Sigmoid colon (tissue), 6 donors: ENCODE measurements at regions not wholly inside any gene's neighbourhood (a gene's known extent, or its start where the extent isn't known, plus 50 kb on each side); places are given as distances from the start of the nearest gene placed in this dataset.

Experiments used
- DNase-seq: peaks from one replicate; pipeline ENCODE4 v3.0.0-alpha.2; 2019
- H3K27ac ChIP-seq, 4 donors: fragments of 200-600 bp; sonication (generic); one replicate each; pipeline ENCODE4 v1.5.1; 2016 to 2019; ENCODE audit warnings: mild to moderate bottlenecking in 1 of 4
- H3K27me3 ChIP-seq, 3 donors: fragments of 200-600 bp; sonication (generic); one replicate each; pipeline ENCODE4 v1.5.1; 2019; ENCODE audit warnings: mild to moderate bottlenecking in 1 of 3
- H3K36me3 ChIP-seq, 4 donors: fragments of 200-600 bp; sonication (generic); one replicate each; pipeline ENCODE4 v1.5.1; 2016 to 2019
- H3K4me1 ChIP-seq, 4 donors: fragments of 200-600 bp; sonication (generic); one replicate each; pipeline ENCODE4 v1.5.1; 2017 to 2019
- H3K4me3 ChIP-seq, 4 donors: fragments of 200-600 bp; sonication (generic); one replicate each; pipeline ENCODE4 v1.5.1; 2017 to 2019; ENCODE audit warnings: mild to moderate bottlenecking in 2 of 4, moderate library complexity in 1 of 4
- H3K9me3 ChIP-seq, 4 donors: fragments of 200-600 bp in 3 of 4; sonication (generic) in 3 of 4; one replicate each; pipeline versions ENCODE4 v1.5.1 to v1.6.1; 2013 to 2019
- EP300 ChIP-seq, 4 donors: sonication (generic); formaldehyde crosslinking; IDR thresholded peaks; one replicate each; pipeline ENCODE4 v1.6.1; 2017; ENCODE audit warnings: antibody characterized with exemption in 4 of 4
- POLR2A ChIP-seq, 2 donors: fragments of 450-650 bp; IDR thresholded peaks; one replicate each; pipeline ENCODE4 v1.6.1; 2016; ENCODE audit warnings: antibody characterized with exemption in 2 of 2, mild to moderate bottlenecking in 2 of 2, moderate library complexity in 2 of 2
- POLR2AphosphoS5 ChIP-seq, 4 donors: sonication (generic); formaldehyde crosslinking; IDR thresholded peaks; one replicate each; pipeline ENCODE4 v1.6.1; 2017; ENCODE audit warnings: antibody characterized with exemption in 4 of 4
- WGBS, 2 donors: extraction: QIAGEN DNeasy Blood & Tissue Kit; methylation state at CpG; one replicate each; pipeline ENCODE4 v1.1.7; 2013; 5-methylcytosine and 5-hydroxymethylcytosine counted together
- intact Hi-C: fragments of 100-400 bp; cut with DNase I; formaldehyde crosslinking; loops from one replicate; pipeline ENCODE4 v1.15.1; 2023
- TF ChIP-seq, protein P1 (sequence below), 4 experiments: fragments of 450-650 bp in 3 of 4; fragments of 200-600 bp in 1 of 4; IDR thresholded peaks; one replicate each; pipeline ENCODE4 v1.5.1; 2016 to 2019; ENCODE audit warnings: antibody characterized with exemption in 4 of 4, mild to moderate bottlenecking in 3 of 4, moderate library complexity in 2 of 4
- donor health status: healthy with polysubstance abuse.
- donor health status: healthy.

DNA sequence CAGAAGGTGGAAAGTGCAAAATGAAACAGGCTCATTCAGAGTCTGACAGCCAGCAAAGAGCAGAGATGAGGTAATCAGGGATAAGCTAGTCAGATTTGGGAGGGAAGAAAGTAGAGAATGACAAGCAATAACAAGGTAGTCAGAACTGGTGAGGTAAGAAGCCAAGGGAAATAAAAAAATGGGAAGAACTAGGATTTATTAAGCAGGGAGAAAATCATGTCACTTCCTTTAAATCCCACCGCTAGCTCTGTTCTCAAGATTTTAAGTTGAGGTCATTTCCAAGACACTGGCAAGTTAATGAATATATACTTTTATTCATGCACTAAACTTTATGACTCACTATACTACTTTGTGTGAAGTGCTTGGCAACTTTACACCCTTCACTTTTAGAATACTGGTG lies 1106.8 kb downstream of the IGSF11 start:
- TF ChIP-seq EP300 (IDR thresholded peaks at IDR 0.05) (no peak), POLR2AphosphoS5 (IDR thresholded peaks at IDR 0.05) (no peak)
- TF ChIP-seq, protein P1, sequence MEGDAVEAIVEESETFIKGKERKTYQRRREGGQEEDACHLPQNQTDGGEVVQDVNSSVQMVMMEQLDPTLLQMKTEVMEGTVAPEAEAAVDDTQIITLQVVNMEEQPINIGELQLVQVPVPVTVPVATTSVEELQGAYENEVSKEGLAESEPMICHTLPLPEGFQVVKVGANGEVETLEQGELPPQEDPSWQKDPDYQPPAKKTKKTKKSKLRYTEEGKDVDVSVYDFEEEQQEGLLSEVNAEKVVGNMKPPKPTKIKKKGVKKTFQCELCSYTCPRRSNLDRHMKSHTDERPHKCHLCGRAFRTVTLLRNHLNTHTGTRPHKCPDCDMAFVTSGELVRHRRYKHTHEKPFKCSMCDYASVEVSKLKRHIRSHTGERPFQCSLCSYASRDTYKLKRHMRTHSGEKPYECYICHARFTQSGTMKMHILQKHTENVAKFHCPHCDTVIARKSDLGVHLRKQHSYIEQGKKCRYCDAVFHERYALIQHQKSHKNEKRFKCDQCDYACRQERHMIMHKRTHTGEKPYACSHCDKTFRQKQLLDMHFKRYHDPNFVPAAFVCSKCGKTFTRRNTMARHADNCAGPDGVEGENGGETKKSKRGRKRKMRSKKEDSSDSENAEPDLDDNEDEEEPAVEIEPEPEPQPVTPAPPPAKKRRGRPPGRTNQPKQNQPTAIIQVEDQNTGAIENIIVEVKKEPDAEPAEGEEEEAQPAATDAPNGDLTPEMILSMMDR (IDR thresholded peaks at IDR 0.05): no peak
- Histone ChIP-seq H3K27ac (no peak overlapping the region), H3K4me3 (no peak overlapping the region), H3K4me1 (no peaks in the 10 kb centered on the region), H3K9me3 (no peaks in the 10 kb centered on the region), H3K36me3 (no peaks in the 10 kb centered on the region), H3K27me3 (no peaks in the 10 kb centered on the region)
- WGBS, 2 donors: 29 to 60% methylated on average over 1 of the region's 1 CpG
- intact Hi-C loops: no loop called here
- no peak for DNase-seq

DNA sequence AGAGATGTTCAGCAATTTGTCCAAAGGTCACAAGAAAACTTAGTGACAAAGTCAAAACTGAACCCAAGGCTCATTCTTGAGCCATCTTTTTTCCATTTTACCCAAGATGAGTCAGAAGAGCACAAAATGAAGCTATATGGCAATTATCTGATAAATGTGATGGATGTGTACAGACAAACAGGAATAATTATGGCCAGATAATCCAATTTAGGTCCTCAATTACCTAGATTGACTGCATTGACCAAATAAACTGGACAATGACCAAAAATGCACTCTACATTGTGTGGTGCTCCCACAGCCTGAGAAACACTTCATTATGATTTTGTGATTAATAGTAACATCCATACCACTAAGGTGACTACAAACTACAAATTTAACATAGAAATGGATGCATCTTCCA lies 1105.8 kb downstream of the IGSF11 start:
- Histone ChIP-seq H3K9me3 (no peaks in the 10 kb centered on the region), H3K27ac (no peak overlapping the region), H3K4me1 (no peaks in the 10 kb centered on the region), H3K36me3 (no peaks in the 10 kb centered on the region), H3K4me3 (no peak overlapping the region), H3K27me3 (no peaks in the 10 kb centered on the region)
- TF ChIP-seq EP300 (IDR thresholded peaks at IDR 0.05) (no peak), POLR2A (IDR thresholded peaks at IDR 0.05) (no peak), POLR2AphosphoS5 (IDR thresholded peaks at IDR 0.05) (no peak)
- TF ChIP-seq, protein P1 (IDR thresholded peaks at IDR 0.05): no peak
- no peak for DNase-seq
- intact Hi-C loops: no loop called here

- H3K4me3 ChIP-seq: no peak overlapping the region
- H3K4me1 ChIP-seq: no peaks in the 10 kb centered on the region
- intact Hi-C loops: no loop called here
- DNase-seq: no peak
- no peak overlapping the region for H3K27ac ChIP-seq
- peaks cover 0 to 3% (median 0%) of the 10 kb centered on the region in 4 donors for H3K9me3 ChIP-seq
- H3K36me3 ChIP-seq: no peaks in the 10 kb centered on the region
- no peaks in the 10 kb centered on the region for H3K27me3 ChIP-seq
- TF ChIP-seq EP300 (IDR thresholded peaks at IDR 0.05) (no peak), POLR2A (IDR thresholded peaks at IDR 0.05) (no peak), POLR2AphosphoS5 (IDR thresholded peaks at IDR 0.05) (no peak)
- TF ChIP-seq, protein P1 (IDR thresholded peaks at IDR 0.05): no peak
Measured at GRCh38 chr3:117932441-117932840, 1102.2 kb downstream of the IGSF11 start.

GRCh38 chr3:117936159-117936558 lies 1098.5 kb downstream of the IGSF11 start:
- H3K27ac ChIP-seq: no peak overlapping the region
- intact Hi-C loops: no loop called here
- H3K4me3 ChIP-seq: no peak overlapping the region
- H3K36me3 ChIP-seq: no peaks in the 10 kb centered on the region
- H3K4me1 ChIP-seq: no peaks in the 10 kb centered on the region
- peaks cover 0 to 3% (median under 1%) of the 10 kb centered on the region in 4 donors for H3K9me3 ChIP-seq
- no peaks in the 10 kb centered on the region for H3K27me3 ChIP-seq
- no peak for TF ChIP-seq POLR2A (IDR thresholded peaks at IDR 0.05)
- TF ChIP-seq, protein P1 (IDR thresholded peaks at IDR 0.05): no peak
- TF ChIP-seq EP300 (IDR thresholded peaks at IDR 0.05): no peak
- TF ChIP-seq POLR2AphosphoS5 (IDR thresholded peaks at IDR 0.05): no peak
- DNase-seq: no peak
- 92 to 94% methylated on average over 4 of the region's 4 CpGs for WGBS, 2 donors

GRCh38 chr3:117938974-117939373 lies 1095.7 kb downstream of the IGSF11 start:
- no peaks in the 10 kb centered on the region for H3K36me3 ChIP-seq
- H3K4me3 ChIP-seq: no peak overlapping the region
- no peaks in the 10 kb centered on the region for H3K27me3 ChIP-seq
- no peak for DNase-seq
- no peaks in the 10 kb centered on the region for H3K4me1 ChIP-seq
- no peak for TF ChIP-seq POLR2AphosphoS5 (IDR thresholded peaks at IDR 0.05)
- no peak for TF ChIP-seq POLR2A (IDR thresholded peaks at IDR 0.05)
- TF ChIP-seq, protein P1 (IDR thresholded peaks at IDR 0.05): no peak
- no peak for TF ChIP-seq EP300 (IDR thresholded peaks at IDR 0.05)
- no peak overlapping the region for H3K27ac ChIP-seq
- intact Hi-C loops: no loop called here
- WGBS, 2 donors: 85 to 89% methylated on average over 2 of the region's 2 CpGs
- peaks cover 0 to 3% (median under 1%) of the 10 kb centered on the region in 4 donors for H3K9me3 ChIP-seq
